Activated CD8-positive, alpha-beta T cell treated with anti-CD3 and anti-CD28 coated beads for 36 hours (primary cell): ENCODE measurements at regions not wholly inside any gene's neighbourhood (a gene's known extent, or its start where the extent isn't known, plus 50 kb on each side); places are given as distances from the start of the nearest gene placed in this dataset.

Source experiments
- ATAC-seq: fragments of 200-7000 bp; cut with Tn5 transposase; one replicate; pipeline ENCODE4 v1.10.0; 2021; ENCODE audit warnings: mild to moderate bottlenecking, moderate library complexity
- CTCF ChIA-PET: fragments of 350-600 bp; sonication (Branson Sonifier 250); formaldehyde crosslinking; loops from one replicate; lab custom pipeline; 2021; ENCODE audit warnings: antibody characterized with exemption; lab: Charles Lee
- POLR2A ChIA-PET: fragments of 350-600 bp; sonication (Branson Sonifier 250); formaldehyde crosslinking; loops from one replicate; lab custom pipeline; 2021; ENCODE audit warnings: antibody characterized with exemption; lab: Charles Lee
- DNase-seq: peaks from one replicate; pipeline ENCODE4 v3.0.0-alpha.2; 2020
- H3K27ac Mint-ChIP-seq: one replicate; pipeline ENCODE4 v1.8.0; 2021; ENCODE audit warnings: mild to moderate bottlenecking, mixed read lengths
- H3K27me3 Mint-ChIP-seq: one replicate; pipeline ENCODE4 v1.8.0; 2021; ENCODE audit warnings: mixed read lengths
- H3K36me3 Mint-ChIP-seq: one replicate; pipeline ENCODE4 v1.8.0; 2021; ENCODE audit warnings: low read depth, mixed read lengths
- H3K4me1 Mint-ChIP-seq: one replicate; pipeline ENCODE4 v1.8.0; 2021; ENCODE audit warnings: low read depth, mixed read lengths
- H3K4me3 Mint-ChIP-seq: one replicate; pipeline ENCODE4 v1.8.0; 2021; ENCODE audit warnings: mild to moderate bottlenecking, moderate library complexity, mixed read lengths
- H3K9me3 Mint-ChIP-seq: one replicate; pipeline ENCODE4 v1.8.0; 2021; ENCODE audit warnings: mixed read lengths
- intact Hi-C: fragments of 100-400 bp; cut with micrococcal nuclease; formaldehyde crosslinking; loops from one replicate; pipeline ENCODE4 v1.10.0; 2022
- TF ChIP-seq, protein P1 (sequence below): fragments of 200-600 bp; IDR thresholded peaks from one replicate; pipeline ENCODE4 v1.8.0; 2022; ENCODE audit warnings: antibody characterized with exemption, mild to moderate bottlenecking

DNA sequence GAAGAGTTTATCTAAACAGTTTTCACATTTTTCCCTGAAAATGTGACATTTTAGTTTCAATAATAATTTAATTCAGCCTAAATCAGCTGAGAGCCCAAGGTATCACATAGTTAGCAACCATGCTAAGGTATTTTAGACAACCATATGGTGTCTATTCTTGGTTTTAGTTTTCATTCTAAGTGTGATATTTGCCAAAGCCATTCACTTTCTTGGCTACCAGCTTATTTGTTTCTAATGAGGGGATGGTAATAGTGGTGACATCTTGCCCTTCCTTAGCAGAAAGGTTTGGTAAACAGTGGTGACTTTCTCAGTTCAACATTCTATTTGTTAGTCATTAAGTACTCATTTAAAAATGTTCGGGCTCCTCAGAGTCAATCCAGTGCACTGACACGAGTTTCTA lies 854.9 kb upstream of the HTR2C start:
- CTCF ChIA-PET = no interaction called here

GRCh38 chrX:113726898-113727297 lies 857.0 kb upstream of the HTR2C start:
- H3K9me3 Mint-ChIP-seq = no peaks in the 10 kb centered on the region
- ChIA-PET POLR2A (no interaction called here), CTCF (no interaction called here)
- no peak for ATAC-seq
- no peak overlapping the region for H3K27ac Mint-ChIP-seq
- intact Hi-C loops = no loop called here
- TF ChIP-seq, protein P1, sequence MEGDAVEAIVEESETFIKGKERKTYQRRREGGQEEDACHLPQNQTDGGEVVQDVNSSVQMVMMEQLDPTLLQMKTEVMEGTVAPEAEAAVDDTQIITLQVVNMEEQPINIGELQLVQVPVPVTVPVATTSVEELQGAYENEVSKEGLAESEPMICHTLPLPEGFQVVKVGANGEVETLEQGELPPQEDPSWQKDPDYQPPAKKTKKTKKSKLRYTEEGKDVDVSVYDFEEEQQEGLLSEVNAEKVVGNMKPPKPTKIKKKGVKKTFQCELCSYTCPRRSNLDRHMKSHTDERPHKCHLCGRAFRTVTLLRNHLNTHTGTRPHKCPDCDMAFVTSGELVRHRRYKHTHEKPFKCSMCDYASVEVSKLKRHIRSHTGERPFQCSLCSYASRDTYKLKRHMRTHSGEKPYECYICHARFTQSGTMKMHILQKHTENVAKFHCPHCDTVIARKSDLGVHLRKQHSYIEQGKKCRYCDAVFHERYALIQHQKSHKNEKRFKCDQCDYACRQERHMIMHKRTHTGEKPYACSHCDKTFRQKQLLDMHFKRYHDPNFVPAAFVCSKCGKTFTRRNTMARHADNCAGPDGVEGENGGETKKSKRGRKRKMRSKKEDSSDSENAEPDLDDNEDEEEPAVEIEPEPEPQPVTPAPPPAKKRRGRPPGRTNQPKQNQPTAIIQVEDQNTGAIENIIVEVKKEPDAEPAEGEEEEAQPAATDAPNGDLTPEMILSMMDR = no peak
- H3K4me1 Mint-ChIP-seq = no peaks in the 10 kb centered on the region
- H3K36me3 Mint-ChIP-seq = no peaks in the 10 kb centered on the region
- H3K27me3 Mint-ChIP-seq = no peaks in the 10 kb centered on the region
- no peak overlapping the region for H3K4me3 Mint-ChIP-seq
- DNase-seq = no peak

More for the DNA sequence above, 854.9 kb upstream of the HTR2C start:
- Mint-ChIP-seq H3K27ac (no peak overlapping the region), H3K36me3 (no peaks in the 10 kb centered on the region), H3K4me3 (no peak overlapping the region), H3K9me3 (no peaks in the 10 kb centered on the region), H3K27me3 (no peaks in the 10 kb centered on the region), H3K4me1 (no peaks in the 10 kb centered on the region)
- POLR2A ChIA-PET = no interaction called here
- intact Hi-C loops = no loop called here
- TF ChIP-seq, protein P1 = no peak
- DNase-seq (no peak), ATAC-seq (no peak)

- Mint-ChIP-seq H3K36me3 (no peaks in the 10 kb centered on the region), H3K27ac (no peak overlapping the region), H3K27me3 (no peaks in the 10 kb centered on the region), H3K4me3 (no peak overlapping the region), H3K9me3 (no peaks in the 10 kb centered on the region), H3K4me1 (no peaks in the 10 kb centered on the region)
- DNase-seq (no peak), ATAC-seq (no peak)
- intact Hi-C loops = no loop called here
- CTCF ChIA-PET = no interaction called here
- POLR2A ChIA-PET = no interaction called here
- TF ChIP-seq, protein P1 = no peak
Observed at GRCh38 chrX:113726466-113726865, 857.4 kb upstream of the HTR2C start.

DNA sequence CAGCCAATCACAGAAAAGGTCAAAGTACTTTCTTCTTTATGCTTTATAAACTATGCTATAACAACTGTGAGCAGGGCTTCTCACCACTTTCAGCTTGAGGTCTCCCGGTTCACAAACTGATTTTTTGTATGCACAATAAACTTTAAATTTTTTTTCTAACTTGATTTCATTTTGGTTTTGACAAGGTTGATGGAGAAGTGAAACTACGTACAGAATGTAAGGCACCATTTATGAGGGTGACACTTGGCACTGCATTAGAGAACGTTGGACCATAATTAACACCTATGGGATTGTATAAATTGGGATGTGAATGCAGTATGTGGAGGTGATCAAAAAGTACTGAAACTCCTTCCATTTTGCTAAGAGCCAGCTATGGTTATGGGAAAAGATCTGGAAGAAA lies 857.9 kb upstream of the HTR2C start:
- TF ChIP-seq, protein P1 = no peak
- no peaks in the 10 kb centered on the region for H3K9me3 Mint-ChIP-seq

DNA sequence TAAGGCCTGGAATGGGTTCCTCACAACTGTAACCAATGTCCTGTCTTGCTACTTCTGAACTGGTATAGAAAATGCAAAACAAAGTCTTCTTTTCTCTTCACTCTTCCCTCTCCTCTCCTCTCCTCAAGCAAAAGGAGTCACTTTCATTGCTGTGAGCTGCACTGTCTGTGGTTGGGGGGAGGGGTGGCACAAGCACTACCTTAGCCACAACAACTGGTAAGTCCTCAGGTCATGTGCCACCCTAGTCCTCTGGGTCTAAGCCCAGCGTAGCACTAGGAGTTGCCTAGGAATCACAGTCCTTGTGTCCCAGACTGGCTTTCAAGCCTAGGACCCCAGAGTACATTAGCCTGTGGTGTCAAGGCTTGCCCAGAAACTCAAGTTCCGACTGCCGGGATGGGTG lies 859.3 kb upstream of the AMOT start:
- ATAC-seq = no peak
- TF ChIP-seq, protein P1 = no peak
- Mint-ChIP-seq H3K9me3 (peaks cover 2% of the 10 kb centered on the region), H3K4me3 (no peak overlapping the region), H3K27me3 (no peaks in the 10 kb centered on the region), H3K4me1 (no peaks in the 10 kb centered on the region), H3K36me3 (no peaks in the 10 kb centered on the region), H3K27ac (no peak overlapping the region)
- intact Hi-C loops = no loop called here
- DNase-seq = no peak
- POLR2A ChIA-PET = no interaction called here
- CTCF ChIA-PET = no interaction called here

More for the DNA sequence above, 857.9 kb upstream of the HTR2C start:
- POLR2A ChIA-PET = no interaction called here
- CTCF ChIA-PET = no interaction called here
- H3K4me3 Mint-ChIP-seq = no peak overlapping the region
- ATAC-seq (no peak), DNase-seq (no peak)
- H3K4me1 Mint-ChIP-seq = no peaks in the 10 kb centered on the region
- no peaks in the 10 kb centered on the region for H3K27me3 Mint-ChIP-seq
- no peak overlapping the region for H3K27ac Mint-ChIP-seq
- H3K36me3 Mint-ChIP-seq = no peaks in the 10 kb centered on the region
- intact Hi-C loops = no loop called here
